K562 (cell line): ENCODE measurements at regions not wholly inside any gene's neighbourhood (a gene's known extent, or its start where the extent isn't known, plus 50 kb on each side); places are given as distances from the start of the nearest gene placed in this dataset.

ENCODE experiments used
- ATAC-seq: fragments of 200-7000 bp; cut with Tn5 transposase; 3 replicates; pipeline ENCODE4 v1.9.1; 2020; ENCODE audit warnings: moderate library complexity
- BruUV-seq: library from RNA; stranded (reverse); fragments of 400-500 nt; replicated peaks from 2 replicates; lab custom pipeline; 2021; lab: Mats Ljungman, UMichigan
- CTCF ChIA-PET: fragments of 300-600 bp; formaldehyde crosslinking; extraction: SDS; loops from one replicate; lab custom pipeline; 2021; ENCODE audit warnings: low intra/inter-chr PET ratio; lab: Yijun Ruan, JAX
- POLR2A ChIA-PET: fragments of 300-600, 350-650 bp; sonication (Branson Sonifier 250); formaldehyde crosslinking; extraction: SDS; loops from one replicate; lab custom pipeline; 2021; ENCODE audit warnings: antibody characterized with exemption, inconsistent platforms; lab: Yijun Ruan, JAX
- DNase-seq, 4 experiments: peaks; one replicate each; pipeline versions ENCODE4 v3.0.0 to v3.0.0-alpha.2; 2011 to 2018; ENCODE audit warnings: low spot score in 3 of 4, mixed read lengths in 3 of 4; ENCODE audit errors: extremely low read depth in 1 of 4
- FAIRE-seq: peaks from 2 replicates; lab custom pipeline; 2011; peaks lifted over from hg19 to GRCh38; lab: Jason Lieb, UNC
- H2AFZ ChIP-seq: 2 replicates; pipeline ENCODE4 v1.6.0; 2011; ENCODE audit warnings: low read depth, low read length, control low read depth, inconsistent platforms
- H3K27ac ChIP-seq: fragments of 200-600 bp; 3 replicates; pipeline ENCODE4 v1.8.0; 2011; ENCODE audit warnings: low read depth, mild to moderate bottlenecking, control low read depth, inconsistent platforms, low read length, moderate library complexity, mixed read lengths; ENCODE audit errors: extremely low read depth
- H3K27me3 ChIP-seq, 2 experiments: fragments of 300-600 bp in 1 of 2; 2 replicates in 1 of 2; 3 replicates in 1 of 2; pipeline versions ENCODE4 v1.6.0 to v1.8.0; 2011; ENCODE audit warnings: inconsistent platforms in 2 of 2, low read length in 2 of 2, mild to moderate bottlenecking in 1 of 2, mixed read lengths in 1 of 2, moderate library complexity in 1 of 2; ENCODE audit not compliant: control insufficient read depth in 2 of 2, insufficient read depth in 2 of 2
- H3K36me3 ChIP-seq: fragments of 300-600 bp; 3 replicates; pipeline ENCODE4 v1.8.0; 2011; ENCODE audit warnings: mild to moderate bottlenecking, low read length, inconsistent platforms; ENCODE audit not compliant: control insufficient read depth, insufficient read depth
- H3K4me1 ChIP-seq, 2 experiments: fragments of 200-600 bp in 1 of 2; replicated peaks in 1 of 2; 2 replicates in 1 of 2; 3 replicates in 1 of 2; pipeline versions ENCODE4 v1.5.1 to v1.8.0; 2011; ENCODE audit warnings: inconsistent platforms in 2 of 2, low read length in 2 of 2, mild to moderate bottlenecking in 1 of 2, mixed read lengths in 1 of 2, moderate library complexity in 1 of 2; ENCODE audit not compliant: control insufficient read depth in 2 of 2, insufficient read depth in 2 of 2
- H3K4me2 ChIP-seq: 2 replicates; pipeline ENCODE4 v1.6.1; 2011; ENCODE audit warnings: low read length, control low read depth, inconsistent platforms, mixed read lengths; ENCODE audit not compliant: insufficient read depth
- H3K4me3 ChIP-seq: fragments of 200-600 bp; sonication (generic), shearing (Covaris generic); 2 replicates; pipeline ENCODE4 v1.5.1; 2016; ENCODE audit warnings: control low read depth, inconsistent platforms
- H3K79me2 ChIP-seq: fragments of 200-600 bp; 3 replicates; pipeline ENCODE4 v1.8.0; 2011; ENCODE audit warnings: low read length, inconsistent platforms; ENCODE audit not compliant: control insufficient read depth, insufficient read depth
- H3K9ac ChIP-seq, 2 experiments: 2 replicates each; pipeline versions ENCODE4 v1.6.0 to v1.6.1; 2011; ENCODE audit warnings: low read depth in 2 of 2, low read length in 2 of 2, control low read depth in 1 of 2, inconsistent platforms in 1 of 2, mild to moderate bottlenecking in 1 of 2, mixed read lengths in 1 of 2; ENCODE audit not compliant: insufficient read depth in 1 of 2
- H3K9me1 ChIP-seq: one replicate; pipeline ENCODE4 v1.6.0; 2011; ENCODE audit warnings: inconsistent platforms, mild to moderate bottlenecking, low read length, moderate library complexity; ENCODE audit not compliant: control insufficient read depth, insufficient read depth
- H3K9me3 ChIP-seq: replicated peaks from 2 replicates; pipeline ENCODE4 v1.5.1; 2011; ENCODE audit warnings: low read depth, low read length, inconsistent platforms; ENCODE audit not compliant: control insufficient read depth, insufficient read depth
- H4K20me1 ChIP-seq: replicated peaks from 2 replicates; pipeline ENCODE4 v1.6.1; 2011; ENCODE audit warnings: low read length, inconsistent platforms, mixed read lengths; ENCODE audit not compliant: control insufficient read depth, insufficient read depth
- HIVEP1 ChIP-seq: fragments of 250-450 bp; sonication (Bioruptor Pico); IDR thresholded peaks from 2 replicates; pipeline ENCODE4 v1.4.0; 2020; ENCODE audit warnings: mild to moderate bottlenecking
- HMBOX1 ChIP-seq: sonication (generic); IDR thresholded peaks from 2 replicates; pipeline ENCODE4 v1.6.1; 2016
- HNRNPL ChIP-seq: fragments of 200-400 bp; formaldehyde crosslinking; IDR thresholded peaks from 2 replicates; pipeline ENCODE4 v1.6.1; 2017; ENCODE audit warnings: low read depth, mild to moderate bottlenecking, low read length
- MEIS2 ChIP-seq: fragments of 450-650 bp; IDR thresholded peaks from 2 replicates; pipeline ENCODE4 v1.6.1; 2014; ENCODE audit warnings: mild to moderate bottlenecking; ENCODE audit not compliant: partially characterized antibody
- ZBTB1 ChIP-seq: sonication (generic); formaldehyde crosslinking; IDR thresholded peaks from 2 replicates; pipeline ENCODE4 v1.8.1; 2023; ENCODE audit warnings: missing genetic modification reagents, low read depth, mild to moderate bottlenecking, borderline replicate concordance
- WGBS: fragments of 100-300 bp; shearing (Covaris generic); methylation state at CpG from one replicate; pipeline ENCODE4 v1.1.6; 2016; ENCODE audit warnings: low coverage, mixed read lengths; ENCODE audit not compliant: insufficient coverage; ENCODE audit errors: missing lambda C conversion rate; 5-methylcytosine and 5-hydroxymethylcytosine counted together
- in situ Hi-C: fragments of 300-500 bp; cut with MboI; formaldehyde crosslinking; loops from 4 replicates; pipeline ENCODE4 v1.15.0; 2018; ENCODE audit warnings: inconsistent platforms, mixed read lengths
- intact Hi-C: fragments of 100-400 bp; cut with micrococcal nuclease; formaldehyde crosslinking; loops from 2 replicates; pipeline ENCODE4 v1.14.2; 2022
- TF ChIP-seq, protein P1 (sequence below), 3 experiments: fragments of 200-800 bp in 1 of 3; sonication (Bioruptor generic) in 1 of 3; sonication (generic) in 1 of 3; formaldehyde crosslinking in 1 of 3; IDR thresholded peaks; 2 replicates each; pipeline versions ENCODE4 v1.6.1 to v1.8.0; 2016 to 2022; ENCODE audit warnings: mild to moderate bottlenecking in 2 of 3, missing compliant biosample characterization in 2 of 3, missing genetic modification characterization in 2 of 3, missing genetic modification reagents in 1 of 3
- TF ChIP-seq, protein P2 (sequence below), 3 experiments: fragments of 200-800 bp in 1 of 3; fragments of 250-450 bp in 1 of 3; fragments of 450-650 bp in 1 of 3; sonication (Bioruptor Pico) in 1 of 3; sonication (Bioruptor generic) in 1 of 3; formaldehyde crosslinking in 1 of 3; IDR thresholded peaks; 2 replicates each; pipeline versions ENCODE4 v1.6.1 to v1.8.0; 2016 to 2022; ENCODE audit warnings: mild to moderate bottlenecking in 2 of 3, missing genetic modification characterization in 2 of 3, missing compliant biosample characterization in 1 of 3, moderate library complexity in 1 of 3
- TF ChIP-seq, protein P3 (sequence below), 2 experiments: fragments of 450-650 bp in 1 of 2; sonication (generic) in 1 of 2; formaldehyde crosslinking in 1 of 2; IDR thresholded peaks in 1 of 2; conservative IDR thresholded peaks in 1 of 2; 2 replicates each; pipeline versions ENCODE4 v1.6.1 to v1.8.1; 2016 to 2023; ENCODE audit warnings: mild to moderate bottlenecking in 2 of 2, moderate library complexity in 2 of 2, inconsistent platforms in 1 of 2, missing genetic modification reagents in 1 of 2
- TF ChIP-seq, protein P4 (sequence below): fragments of 450-650 bp; IDR thresholded peaks from 2 replicates; pipeline ENCODE4 v1.6.1; 2016

DNA sequence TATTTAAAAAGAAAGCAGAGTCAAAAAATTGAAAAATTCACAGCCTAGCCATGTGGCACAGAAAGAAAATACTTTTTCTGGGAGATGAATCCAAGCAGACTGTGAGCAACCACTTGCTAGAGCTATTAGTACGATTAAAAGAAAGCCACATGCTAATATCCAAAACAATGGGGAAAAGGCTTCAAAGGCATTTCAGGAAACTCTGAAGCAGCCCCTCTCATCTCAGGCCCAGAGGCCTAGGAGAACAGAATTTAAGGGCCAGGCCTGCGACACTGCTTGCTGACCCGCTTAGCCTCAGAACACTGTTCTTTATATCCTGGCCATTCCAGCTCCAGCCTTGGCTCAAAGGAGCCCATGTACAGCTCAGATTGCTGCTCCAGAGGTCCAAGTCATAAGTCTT lies 1257.0 kb upstream of the CDH18 start (continued):
- TF ChIP-seq, protein P1, sequence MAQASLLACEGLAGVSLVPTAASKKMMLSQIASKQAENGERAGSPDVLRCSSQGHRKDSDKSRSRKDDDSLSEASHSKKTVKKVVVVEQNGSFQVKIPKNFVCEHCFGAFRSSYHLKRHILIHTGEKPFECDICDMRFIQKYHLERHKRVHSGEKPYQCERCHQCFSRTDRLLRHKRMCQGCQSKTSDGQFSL (CRISPR knock-in tag; IDR thresholded peaks at IDR 0.05): no peak
- TF ChIP-seq, protein P1 (tag; IDR thresholded peaks at IDR 0.05): no peak

DNA sequence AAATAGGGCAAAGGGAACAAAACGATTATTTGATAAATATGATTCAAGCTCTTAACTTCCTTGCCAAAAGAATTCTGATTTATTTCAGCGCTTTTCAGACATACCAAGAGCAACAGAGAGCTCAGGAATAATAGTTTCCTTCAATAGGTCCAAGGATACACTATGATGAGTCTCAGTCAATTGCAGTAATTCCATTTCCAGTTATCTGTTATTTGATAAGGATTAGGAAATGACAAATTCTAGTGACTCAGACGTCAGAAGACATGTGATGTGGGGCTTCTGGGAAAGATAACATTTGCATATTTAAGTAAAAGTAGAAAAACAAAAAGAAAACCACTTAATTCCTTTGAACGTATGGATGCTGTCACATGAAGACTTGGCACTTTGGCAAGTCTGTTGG lies 1250.8 kb upstream of the CDH18 start:
- Histone ChIP-seq H2AFZ (no peak overlapping the region), H3K4me2 (no peak overlapping the region), H3K4me1 (no peaks in the 10 kb centered on the region), H3K9ac (no peak overlapping the region), H4K20me1 (no peaks in the 10 kb centered on the region), H3K27me3 (no peaks in the 10 kb centered on the region), H3K9me1 (no peaks in the 10 kb centered on the region), H3K4me3 (no peak overlapping the region), H3K9me3 (0 out of 2 replicates have a peak, but pooled peaks cover 3% of the 10 kb centered on the region), H3K36me3 (no peaks in the 10 kb centered on the region), H3K79me2 (no peaks in the 10 kb centered on the region), H3K27ac (no peak overlapping the region)
- in situ Hi-C loops (no loop called here), intact Hi-C loops (no loop called here)
- 1% methylated on average over 4 of the region's 4 CpGs for WGBS
- no peak for TF ChIP-seq HMBOX1
- no peak for TF ChIP-seq HIVEP1 (CRISPR knock-in tag)
- TF ChIP-seq MEIS2: no peak
- TF ChIP-seq HNRNPL: no peak
- TF ChIP-seq, protein P2, sequence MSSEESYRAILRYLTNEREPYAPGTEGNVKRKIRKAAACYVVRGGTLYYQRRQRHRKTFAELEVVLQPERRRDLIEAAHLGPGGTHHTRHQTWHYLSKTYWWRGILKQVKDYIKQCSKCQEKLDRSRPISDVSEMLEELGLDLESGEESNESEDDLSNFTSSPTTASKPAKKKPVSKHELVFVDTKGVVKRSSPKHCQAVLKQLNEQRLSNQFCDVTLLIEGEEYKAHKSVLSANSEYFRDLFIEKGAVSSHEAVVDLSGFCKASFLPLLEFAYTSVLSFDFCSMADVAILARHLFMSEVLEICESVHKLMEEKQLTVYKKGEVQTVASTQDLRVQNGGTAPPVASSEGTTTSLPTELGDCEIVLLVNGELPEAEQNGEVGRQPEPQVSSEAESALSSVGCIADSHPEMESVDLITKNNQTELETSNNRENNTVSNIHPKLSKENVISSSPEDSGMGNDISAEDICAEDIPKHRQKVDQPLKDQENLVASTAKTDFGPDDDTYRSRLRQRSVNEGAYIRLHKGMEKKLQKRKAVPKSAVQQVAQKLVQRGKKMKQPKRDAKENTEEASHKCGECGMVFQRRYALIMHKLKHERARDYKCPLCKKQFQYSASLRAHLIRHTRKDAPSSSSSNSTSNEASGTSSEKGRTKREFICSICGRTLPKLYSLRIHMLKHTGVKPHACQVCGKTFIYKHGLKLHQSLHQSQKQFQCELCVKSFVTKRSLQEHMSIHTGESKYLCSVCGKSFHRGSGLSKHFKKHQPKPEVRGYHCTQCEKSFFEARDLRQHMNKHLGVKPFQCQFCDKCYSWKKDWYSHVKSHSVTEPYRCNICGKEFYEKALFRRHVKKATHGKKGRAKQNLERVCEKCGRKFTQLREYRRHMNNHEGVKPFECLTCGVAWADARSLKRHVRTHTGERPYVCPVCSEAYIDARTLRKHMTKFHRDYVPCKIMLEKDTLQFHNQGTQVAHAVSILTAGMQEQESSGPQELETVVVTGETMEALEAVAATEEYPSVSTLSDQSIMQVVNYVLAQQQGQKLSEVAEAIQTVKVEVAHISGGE (CRISPR knock-in tag; IDR thresholded peaks at IDR 0.05): no peak
- TF ChIP-seq, protein P3, sequence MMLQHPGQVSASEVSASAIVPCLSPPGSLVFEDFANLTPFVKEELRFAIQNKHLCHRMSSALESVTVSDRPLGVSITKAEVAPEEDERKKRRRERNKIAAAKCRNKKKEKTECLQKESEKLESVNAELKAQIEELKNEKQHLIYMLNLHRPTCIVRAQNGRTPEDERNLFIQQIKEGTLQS (IDR thresholded peaks at IDR 0.05): no peak
- TF ChIP-seq, protein P3 (CRISPR knock-in tag; conservative IDR thresholded peaks at IDR 0.05): no peak
- no peak for TF ChIP-seq ZBTB1 (CRISPR knock-in tag)
- TF ChIP-seq, protein P4, sequence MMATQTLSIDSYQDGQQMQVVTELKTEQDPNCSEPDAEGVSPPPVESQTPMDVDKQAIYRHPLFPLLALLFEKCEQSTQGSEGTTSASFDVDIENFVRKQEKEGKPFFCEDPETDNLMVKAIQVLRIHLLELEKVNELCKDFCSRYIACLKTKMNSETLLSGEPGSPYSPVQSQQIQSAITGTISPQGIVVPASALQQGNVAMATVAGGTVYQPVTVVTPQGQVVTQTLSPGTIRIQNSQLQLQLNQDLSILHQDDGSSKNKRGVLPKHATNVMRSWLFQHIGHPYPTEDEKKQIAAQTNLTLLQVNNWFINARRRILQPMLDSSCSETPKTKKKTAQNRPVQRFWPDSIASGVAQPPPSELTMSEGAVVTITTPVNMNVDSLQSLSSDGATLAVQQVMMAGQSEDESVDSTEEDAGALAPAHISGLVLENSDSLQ: no peak
- ATAC-seq: no peak
- no peak for DNase-seq
- CTCF ChIA-PET: no interaction called here
- BruUV-seq: no TSS peak
- FAIRE-seq: no peak
- POLR2A ChIA-PET: no interaction called here
